NCI-H345 treated with DMSO at 0.1 percent for 48 hours (cell line): ENCODE measurements at regions not wholly inside any gene's neighbourhood (a gene's known extent, or its start where the extent isn't known, plus 50 kb on each side); places are given as distances from the start of the nearest gene placed in this dataset.

ENCODE experiments used
- DNase-seq: peaks from one replicate; lab custom pipeline; 2025; ENCODE audit not compliant: unreplicated experiment; lab: John Stamatoyannopoulos, UW

GRCh38 chr18:77977331-77977730 lies 727.7 kb downstream of the GALR1 start:
- DNase-seq: no peak

- no peak for DNase-seq
Measured at GRCh38 chr18:77980275-77980674, 730.6 kb downstream of the GALR1 start.

- no peak for DNase-seq
Measured at GRCh38 chr18:77981874-77982273, 732.2 kb downstream of the GALR1 start.

- DNase-seq: no peak
Measured at GRCh38 chr18:77983270-77983669, 733.6 kb downstream of the GALR1 start.

- no peak for DNase-seq
Measured at GRCh38 chr18:77984178-77984577, 734.5 kb downstream of the GALR1 start.

- DNase-seq: no peak
Measured at GRCh38 chr18:77984833-77985232, 735.2 kb downstream of the GALR1 start.

- no peak for DNase-seq
Measured at GRCh38 chr18:77985526-77986281, 736.1 kb downstream of the GALR1 start.

- DNase-seq: no peak
Measured at GRCh38 chr18:77990131-77990530, 740.5 kb downstream of the GALR1 start.

GRCh38 chr18:77990901-77991300 lies 741.3 kb downstream of the GALR1 start:
- no peak for DNase-seq

GRCh38 chr18:77992057-77992456 lies 742.4 kb downstream of the GALR1 start:
- no peak for DNase-seq

- no peak for DNase-seq
Measured at GRCh38 chr18:77993188-77993981, 743.7 kb downstream of the GALR1 start.

- no peak for DNase-seq
Measured at GRCh38 chr18:77995593-77995992, 745.9 kb downstream of the GALR1 start.

GRCh38 chr18:77996737-77997136 lies 747.1 kb downstream of the GALR1 start:
- no peak for DNase-seq

GRCh38 chr18:78001811-78002210 lies 752.2 kb downstream of the GALR1 start:
- no peak for DNase-seq

GRCh38 chr18:78006006-78006773 lies 756.5 kb downstream of the GALR1 start:
- DNase-seq: no peak

GRCh38 chr18:78006774-78007260 lies 757.2 kb downstream of the GALR1 start:
- DNase-seq: no peak

- no peak for DNase-seq
Measured at GRCh38 chr18:78010363-78010762, 760.7 kb downstream of the GALR1 start.

- DNase-seq: no peak
Measured at GRCh38 chr18:78017869-78018268, 768.2 kb downstream of the GALR1 start.

GRCh38 chr18:78021196-78021595 lies 771.5 kb downstream of the GALR1 start:
- no peak for DNase-seq

- DNase-seq: no peak
Measured at GRCh38 chr18:78031589-78031988, 781.9 kb downstream of the GALR1 start.

- DNase-seq: no peak
Measured at GRCh38 chr18:78031991-78032390, 782.3 kb downstream of the GALR1 start.
